Activated T-helper 17 cell treated with anti-CD3 and anti-CD28 coated beads, Interleukin-2, amount 50 U/mL, for 72 hours (primary cell): ENCODE measurements at regions not wholly inside any gene's neighbourhood (a gene's known extent, or its start where the extent isn't known, plus 50 kb on each side); places are given as distances from the start of the nearest gene placed in this dataset.
"Not testable (repeated sequence)": the region's sequence is repeated elsewhere in the genome, so short reads cannot be mapped to it uniquely, and the experiment has no call there.

Source experiments
- ATAC-seq: fragments of 150-1000 bp; cut with Tn5 transposase; replicated peaks from 2 replicates; pipeline ENCODE4 v1.10.0; 2021; ENCODE audit warnings: mild to moderate bottlenecking, moderate library complexity
- H3K27ac Mint-ChIP-seq: one replicate; pipeline ENCODE4 v1.8.0; 2022; ENCODE audit warnings: mixed read lengths
- H3K27me3 Mint-ChIP-seq: one replicate; pipeline ENCODE4 v1.8.0; 2022; ENCODE audit warnings: mixed read lengths
- H3K36me3 Mint-ChIP-seq: one replicate; pipeline ENCODE4 v1.8.0; 2022; ENCODE audit warnings: low read depth, mild to moderate bottlenecking, mixed read lengths
- H3K4me1 Mint-ChIP-seq: one replicate; pipeline ENCODE4 v1.8.0; 2022; ENCODE audit warnings: mixed read lengths
- H3K4me3 Mint-ChIP-seq: one replicate; pipeline ENCODE4 v1.8.0; 2022; ENCODE audit warnings: mild to moderate bottlenecking, mixed read lengths
- H3K9me3 Mint-ChIP-seq: one replicate; pipeline ENCODE4 v1.8.0; 2022; ENCODE audit warnings: mixed read lengths

GRCh38 chrX:151042842-151043241 is 59.7 kb downstream of the HMGB3 start:
- Mint-ChIP-seq H3K27ac (no peak overlapping the region), H3K36me3 (no peaks in the 10 kb centered on the region), H3K27me3 (peaks cover 3% of the 10 kb centered on the region), H3K4me1 (no peaks in the 10 kb centered on the region), H3K4me3 (no peak overlapping the region), H3K9me3 (no peaks in the 10 kb centered on the region)
- no peak for ATAC-seq

DNA sequence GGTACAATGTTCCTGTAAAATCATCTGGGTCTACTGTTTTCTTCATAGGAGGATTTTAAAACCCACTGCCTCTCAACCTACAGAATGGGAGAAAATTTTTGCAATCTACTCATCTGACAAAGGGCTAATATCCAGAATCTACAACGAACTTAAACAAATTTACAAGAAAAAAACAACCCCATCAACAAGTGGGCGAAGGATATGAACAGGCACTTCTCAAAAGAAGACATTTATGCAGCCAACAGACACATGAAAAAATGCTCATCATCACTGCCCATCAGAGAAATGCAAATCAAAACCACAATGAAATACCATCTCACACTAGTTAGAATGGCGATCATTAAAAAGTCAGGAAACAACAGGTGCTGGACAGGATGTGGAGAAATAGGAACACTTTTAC is 83.2 kb downstream of the HMGB3 start:
- not testable (repeated sequence) for H3K27ac Mint-ChIP-seq, H3K27me3 Mint-ChIP-seq, H3K4me1 Mint-ChIP-seq, ATAC-seq, H3K4me3 Mint-ChIP-seq, H3K36me3 Mint-ChIP-seq, H3K9me3 Mint-ChIP-seq

DNA sequence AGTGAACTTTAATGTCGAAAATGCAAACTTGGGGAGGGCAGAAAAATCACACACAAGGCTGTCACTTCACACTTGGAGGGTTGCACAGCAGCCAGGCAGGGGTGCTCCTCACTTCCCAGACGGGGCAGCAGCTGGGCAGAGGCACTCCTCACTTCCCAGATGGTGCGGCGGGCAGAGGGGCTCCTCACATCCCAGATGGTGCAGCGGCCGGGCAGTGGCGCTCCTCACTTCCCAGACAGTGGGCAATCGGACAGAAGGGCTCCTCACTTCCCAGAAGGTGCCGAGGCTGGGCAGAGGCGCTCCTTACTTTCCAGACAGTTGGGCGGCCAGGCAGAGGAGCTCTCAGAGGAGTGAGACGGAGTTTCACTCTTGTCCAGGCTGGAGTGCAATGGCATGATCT is 90.6 kb downstream of the HMGB3 start:
- Mint-ChIP-seq H3K36me3 (no peaks in the 10 kb centered on the region), H3K4me3 (no peak overlapping the region), H3K27me3 (peaks cover 9% of the 10 kb centered on the region), H3K9me3 (no peaks in the 10 kb centered on the region), H3K4me1 (no peaks in the 10 kb centered on the region), H3K27ac (no peak overlapping the region)
- ATAC-seq: no peak

- Mint-ChIP-seq H3K9me3 (no peaks in the 10 kb centered on the region), H3K36me3 (no peaks in the 10 kb centered on the region)
- no peak for ATAC-seq
Observed at GRCh38 chrX:151081016-151081415, 95.4 kb upstream of the GPR50 start.

GRCh38 chrX:151082077-151082948 is 94.1 kb upstream of the GPR50 start:
- H3K9me3 Mint-ChIP-seq: no peaks in the 10 kb centered on the region
- H3K4me1 Mint-ChIP-seq: no peaks in the 10 kb centered on the region
- H3K27me3 Mint-ChIP-seq: peaks cover 16% of the 10 kb centered on the region
- H3K36me3 Mint-ChIP-seq: no peaks in the 10 kb centered on the region
- ATAC-seq: peak; percentile 75
- H3K27ac Mint-ChIP-seq: no peak overlapping the region
- peak overlapping the region; percentile 37 for H3K4me3 Mint-ChIP-seq

More at GRCh38 chrX:151081016-151081415, 95.4 kb upstream of the GPR50 start:
- Mint-ChIP-seq H3K4me3 (no peak overlapping the region), H3K27ac (no peak overlapping the region), H3K27me3 (peaks cover 19% of the 10 kb centered on the region), H3K4me1 (no peaks in the 10 kb centered on the region)

GRCh38 chrX:151084454-151084853 is 91.9 kb upstream of the GPR50 start:
- Mint-ChIP-seq H3K9me3 (no peaks in the 10 kb centered on the region), H3K27me3 (peaks cover 16% of the 10 kb centered on the region), H3K4me3 (no peak overlapping the region), H3K4me1 (no peaks in the 10 kb centered on the region), H3K36me3 (no peaks in the 10 kb centered on the region), H3K27ac (no peak overlapping the region)
- no peak for ATAC-seq

GRCh38 chrX:151085207-151085606 is 91.2 kb upstream of the GPR50 start:
- H3K36me3 Mint-ChIP-seq: no peaks in the 10 kb centered on the region
- no peak overlapping the region for H3K27ac Mint-ChIP-seq
- ATAC-seq: no peak
- no peaks in the 10 kb centered on the region for H3K9me3 Mint-ChIP-seq
- no peak overlapping the region for H3K4me3 Mint-ChIP-seq
- H3K4me1 Mint-ChIP-seq: no peaks in the 10 kb centered on the region
- H3K27me3 Mint-ChIP-seq: peaks cover 16% of the 10 kb centered on the region

DNA sequence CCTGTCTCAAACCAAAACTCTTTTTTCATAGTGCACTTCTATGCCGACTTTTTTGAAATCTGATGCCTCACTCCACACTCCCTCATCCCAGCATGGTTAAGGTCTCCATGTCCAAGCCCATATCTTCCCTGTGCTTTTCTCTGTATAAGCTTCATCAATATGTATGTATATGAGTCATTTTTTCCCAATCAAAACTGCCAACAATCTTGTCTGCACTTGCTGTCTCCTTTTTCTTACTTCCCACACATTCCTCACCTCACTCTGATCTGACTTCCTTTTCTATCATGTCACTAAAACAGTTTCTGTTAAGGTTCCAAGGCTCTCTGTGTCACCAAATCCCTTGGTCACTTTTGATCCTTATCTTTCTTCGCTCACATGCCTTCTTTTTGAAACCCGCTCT is 88.2 kb upstream of the GPR50 start:
- Mint-ChIP-seq H3K27me3 (peaks cover 26% of the 10 kb centered on the region), H3K27ac (no peak overlapping the region), H3K9me3 (no peaks in the 10 kb centered on the region), H3K36me3 (no peaks in the 10 kb centered on the region), H3K4me3 (no peak overlapping the region), H3K4me1 (no peaks in the 10 kb centered on the region)
- no peak for ATAC-seq

GRCh38 chrX:151099001-151099400 is 77.4 kb upstream of the GPR50 start:
- no peaks in the 10 kb centered on the region for H3K36me3 Mint-ChIP-seq
- peaks cover 10% of the 10 kb centered on the region for H3K27me3 Mint-ChIP-seq
- no peaks in the 10 kb centered on the region for H3K9me3 Mint-ChIP-seq
- no peak for ATAC-seq
- H3K27ac Mint-ChIP-seq: no peak overlapping the region
- H3K4me3 Mint-ChIP-seq: no peak overlapping the region
- H3K4me1 Mint-ChIP-seq: no peaks in the 10 kb centered on the region

GRCh38 chrX:151100799-151101198 is 75.6 kb upstream of the GPR50 start:
- H3K4me3 Mint-ChIP-seq: no peak overlapping the region
- no peak for ATAC-seq
- H3K4me1 Mint-ChIP-seq: no peaks in the 10 kb centered on the region
- peaks cover 8% of the 10 kb centered on the region for H3K27me3 Mint-ChIP-seq
- H3K27ac Mint-ChIP-seq: no peak overlapping the region
- no peaks in the 10 kb centered on the region for H3K36me3 Mint-ChIP-seq
- H3K9me3 Mint-ChIP-seq: no peaks in the 10 kb centered on the region

DNA sequence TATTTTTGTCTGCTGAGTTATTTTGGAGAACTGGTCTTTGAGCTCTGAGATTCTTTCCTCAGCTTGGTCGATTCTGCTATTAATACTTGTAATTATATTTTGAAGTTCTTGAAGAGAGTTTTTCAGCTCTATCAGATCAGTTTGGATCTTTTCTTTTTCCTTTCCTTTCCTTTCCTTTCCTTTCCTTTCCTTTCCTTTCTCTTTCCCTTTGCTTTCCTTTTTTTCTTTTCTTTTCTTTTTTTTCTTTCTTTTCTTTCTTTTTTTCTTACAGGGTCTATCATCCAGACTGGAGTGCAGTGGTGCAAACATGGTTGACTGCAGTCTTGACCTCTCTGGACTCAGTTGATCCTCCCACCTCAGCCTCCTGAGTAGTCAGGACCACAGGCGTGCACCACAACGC is 63.2 kb upstream of the GPR50 start:
- H3K27ac Mint-ChIP-seq, H3K4me3 Mint-ChIP-seq, H3K4me1 Mint-ChIP-seq, H3K36me3 Mint-ChIP-seq, H3K9me3 Mint-ChIP-seq, ATAC-seq: not testable (repeated sequence)
- peaks cover 31% of the 10 kb centered on the region for H3K27me3 Mint-ChIP-seq
